ENCODE measurements at regions not wholly inside any gene's neighbourhood (a gene's known extent, or its start where the extent isn't known, plus 50 kb on each side); places are given as distances from the start of the nearest gene placed in this dataset.

- no peak overlapping the region for H2BK12ac ChIP-seq (ENCODE audit: low read depth, low read length)
- CTCF ChIA-PET (ENCODE audit: partially characterized antibody), result interaction anchor here (0.5 to 2.7 kb wide), 4 partner anchors 40 to 308 kb away, joined by 3 to 12 read pairs (median 6); no protein-coding TSS in a partner anchor
- H3K27me3 ChIP-seq (replicated peaks in 1 of 4; ENCODE audit: control insufficient read depth in 3 of 4, extremely low read depth in 1 of 4, insufficient read depth in 3 of 4, low read length in 3 of 4), result peaks cover 0 to 6% (median 0%) of the 10 kb centered on the region in 4 experiments; a peak in 1 of 7 replicates
- FAIRE-seq (no peak), DNase-seq (ENCODE audit: low read depth in 1 of 2, low spot score in 2 of 2) (no peak)
- no peak overlapping the region for H2BK120ac ChIP-seq (replicated peaks; ENCODE audit: low read depth, low read length)
- H3K4me1 ChIP-seq (replicated peaks in 1 of 4; ENCODE audit: control insufficient read depth in 3 of 4, insufficient read depth in 4 of 4, low read length in 3 of 4), result peaks cover 12 to 18% (median 14%) of the 10 kb centered on the region in 4 experiments
- H3K23me2 ChIP-seq (ENCODE audit: low read depth, low read length), result no peaks in the 10 kb centered on the region
- no peaks in the 10 kb centered on the region for H4K20me1 ChIP-seq (replicated peaks in 1 of 2; ENCODE audit: control insufficient read depth in 1 of 2, insufficient read depth in 2 of 2, low read length in 2 of 2)
- no peak overlapping the region for H2AK5ac ChIP-seq (ENCODE audit: low read depth, low read length)
- no peak overlapping the region for H2BK5ac ChIP-seq (ENCODE audit: low read depth, low read length)
- TF ChIP-seq YY1 (IDR thresholded peaks at IDR 0.05; ENCODE audit: low read depth, low read length) (no peak), CTCF (IDR thresholded peaks at IDR 0.05; ENCODE audit: control extremely low read depth in 1 of 3, insufficient read depth in 1 of 3, low read depth in 1 of 3, low read length in 3 of 3) (no peak), NANOG (IDR thresholded peaks at IDR 0.05; ENCODE audit: insufficient read depth, low read depth, low read length, poor library complexity, severe bottlenecking) (no peak), RXRA (IDR thresholded peaks at IDR 0.05; ENCODE audit: insufficient read depth, low read depth, low read length) (no peak)
- POLR2A ChIA-PET (ENCODE audit: partially characterized antibody), result no interaction called here
- no peak overlapping the region for H4K91ac ChIP-seq (replicated peaks; ENCODE audit: insufficient read length, low read length)
- H3K79me1 ChIP-seq (ENCODE audit: low read depth, low read length), result no peaks in the 10 kb centered on the region
- no peak overlapping the region for H3K56ac ChIP-seq (replicated peaks; ENCODE audit: insufficient read length, low read depth, low read length)
- no peak overlapping the region for H4K5ac ChIP-seq (ENCODE audit: insufficient read length, low read depth, low read length)
- 0 out of 2 replicates have a peak overlapping the region, but pooled peaks have one; percentile 43 for H2BK20ac ChIP-seq (ENCODE audit: low read length)
- WGBS, 2 experiments (ENCODE audit: extremely low coverage in 1 of 2, insufficient coverage in 1 of 2, insufficient read length in 1 of 2, insufficient replicate concordance in 2 of 2, low coverage in 1 of 2, low lambda C conversion rate in 2 of 2, missing lambda C conversion rate in 1 of 2), result 89% methylated on average over 2 of the region's 2 CpGs; no CpG with 5 or more reads in 1 of the 2 experiments
- no peak overlapping the region for H3K14ac ChIP-seq (ENCODE audit: insufficient read length)
- H3K36me3 ChIP-seq (ENCODE audit: control insufficient read depth in 2 of 4, insufficient read depth in 4 of 4, low read length in 3 of 4), result no peaks in the 10 kb centered on the region
- no peak overlapping the region for H3K9ac ChIP-seq (replicated peaks in 1 of 4; ENCODE audit: extremely low read depth in 1 of 4, low read depth in 3 of 4, low read length in 3 of 4)
- no peaks in the 10 kb centered on the region for H3K79me2 ChIP-seq (ENCODE audit: control insufficient read depth in 1 of 2, insufficient read depth in 2 of 2, low read length in 2 of 2)
- no peak overlapping the region for H4K8ac ChIP-seq (ENCODE audit: extremely low read depth, insufficient read depth, low read length)
- no peak overlapping the region for H3K23ac ChIP-seq (ENCODE audit: insufficient read length)
- no peak overlapping the region for H3K18ac ChIP-seq (ENCODE audit: extremely low read depth, low read length)
- H3K27ac ChIP-seq (ENCODE audit: low read depth, low read length), result no peak overlapping the region
- no peak overlapping the region for H2AFZ ChIP-seq (ENCODE audit: low read length)
- no peaks in the 10 kb centered on the region for H3K9me3 ChIP-seq (ENCODE audit: insufficient read depth in 2 of 2, low read depth in 1 of 2, low read length in 1 of 2)
- no peak overlapping the region for H3K4me2 ChIP-seq (ENCODE audit: insufficient read depth in 1 of 2, low read depth in 2 of 2, low read length in 2 of 2)
- no peak overlapping the region for H3K4ac ChIP-seq (replicated peaks; ENCODE audit: insufficient read length, low read depth, low read length)
- H3K4me3 ChIP-seq (ENCODE audit: extremely low read depth in 1 of 4, insufficient read depth in 2 of 4, low read depth in 3 of 4, low read length in 4 of 4), result no peak overlapping the region
- no peak overlapping the region for H2BK15ac ChIP-seq (ENCODE audit: low read length)
Measured at GRCh38 chr16:79294568-79294967, 306.0 kb downstream of the MAF start.

All from H1 (cell line).